Activated CD8-positive, alpha-beta memory T cell treated with anti-CD3 and anti-CD28 coated beads for 1 hour (primary cell): ENCODE measurements at regions not wholly inside any gene's neighbourhood (a gene's known extent, or its start where the extent isn't known, plus 50 kb on each side); places are given as distances from the start of the nearest gene placed in this dataset.

Experiments
- DNase-seq, 2 donors: peaks; one replicate each; pipeline ENCODE4 v3.0.0-alpha.2; 2020; ENCODE audit warnings: low read depth in 1 of 2; ENCODE audit errors: extremely low read depth in 1 of 2

- peak; percentile 51 to 58 for DNase-seq
These were observed 413.9 kb downstream of the COG6 start for GRCh38 chr13:40069173-40070044.

GRCh38 chr13:40070357-40070756 is 414.9 kb downstream of the COG6 start:
- no peak for DNase-seq

GRCh38 chr13:40072663-40073120 is 417.2 kb downstream of the COG6 start:
- DNase-seq, result no peak

- no peak for DNase-seq
These were observed 418.9 kb downstream of the COG6 start for GRCh38 chr13:40074338-40074737.

- no peak for DNase-seq
These were observed 419.8 kb downstream of the COG6 start for GRCh38 chr13:40075281-40075680.

GRCh38 chr13:40076765-40077362 is 421.4 kb downstream of the COG6 start:
- DNase-seq, result no peak

- no peak for DNase-seq
These were observed 422.1 kb downstream of the COG6 start for GRCh38 chr13:40077396-40078027.

- no peak for DNase-seq
These were observed 424.3 kb downstream of the COG6 start for GRCh38 chr13:40079721-40080120.

GRCh38 chr13:40080676-40081075 is 425.2 kb downstream of the COG6 start:
- no peak for DNase-seq

GRCh38 chr13:40082639-40083038 is 427.2 kb downstream of the COG6 start:
- no peak for DNase-seq

- DNase-seq, result no peak
These were observed 428.4 kb downstream of the COG6 start for GRCh38 chr13:40083841-40084240.

- DNase-seq, result no peak
These were observed 429.5 kb downstream of the COG6 start for GRCh38 chr13:40084934-40085333.

GRCh38 chr13:40087091-40088002 is 431.9 kb downstream of the COG6 start:
- no peak for DNase-seq

- no peak for DNase-seq
These were observed 438.6 kb downstream of the COG6 start for GRCh38 chr13:40094056-40094455.

- no peak for DNase-seq
These were observed 440.4 kb downstream of the COG6 start for GRCh38 chr13:40095695-40096356.

GRCh38 chr13:40096357-40096901 is 441.0 kb downstream of the COG6 start:
- no peak for DNase-seq

GRCh38 chr13:40098246-40098645 is 442.8 kb downstream of the COG6 start:
- DNase-seq, result no peak

- DNase-seq, result no peak
These were observed 446.4 kb downstream of the COG6 start for GRCh38 chr13:40101708-40102359.

- DNase-seq, result no peak
These were observed 446.9 kb downstream of the COG6 start for GRCh38 chr13:40102360-40102727.
